Large intestine (tissue), 3 donors: ENCODE measurements at regions not wholly inside any gene's neighbourhood (a gene's known extent, or its start where the extent isn't known, plus 50 kb on each side); places are given as distances from the start of the nearest gene placed in this dataset.
A peak's percentile ranks its signal among the peaks of the same experiment; 100 is the strongest.
"Not testable (repeated sequence)": the region's sequence is repeated elsewhere in the genome, so short reads cannot be mapped to it uniquely, and the experiment has no call there.

ENCODE experiments used
- DNase-seq, 2 donors: peaks; one replicate each; pipeline versions ENCODE4 v3.0.0 to v3.0.0-alpha.2; 2013
- H3K27ac ChIP-seq: one replicate; pipeline ENCODE4 v1.5.1; 2013; ENCODE audit warnings: low read length
- H3K27me3 ChIP-seq: 2 replicates; pipeline ENCODE4 v1.6.1; 2013; ENCODE audit warnings: low read length; ENCODE audit not compliant: control insufficient read depth, insufficient read depth
- H3K36me3 ChIP-seq: 2 replicates; pipeline ENCODE4 v1.6.1; 2013; ENCODE audit warnings: low read length; ENCODE audit not compliant: control insufficient read depth, insufficient read depth
- H3K4me1 ChIP-seq: one replicate; pipeline ENCODE4 v1.6.1; 2013; ENCODE audit warnings: low read length; ENCODE audit not compliant: control insufficient read depth, insufficient read depth
- H3K4me3 ChIP-seq: one replicate; pipeline ENCODE4 v1.5.1; 2013; ENCODE audit warnings: low read length
- H3K9me3 ChIP-seq: one replicate; pipeline ENCODE4 v1.6.1; 2013; ENCODE audit warnings: mild to moderate bottlenecking, low read depth, low read length, moderate library complexity; ENCODE audit not compliant: control insufficient read depth
- WGBS: methylation state at CpG from one replicate; pipeline ENCODE4 v1.1.5; 2013; ENCODE audit warnings: low lambda C conversion rate; ENCODE audit not compliant: insufficient coverage; 5-methylcytosine and 5-hydroxymethylcytosine counted together

- no peak overlapping the region for H3K27ac ChIP-seq
- H3K36me3 ChIP-seq: no peaks in the 10 kb centered on the region
- H3K4me1 ChIP-seq: no peaks in the 10 kb centered on the region
- DNase-seq: no peak
- no CpG with 5 or more reads among the region's 5 CpGs for WGBS
- H3K27me3 ChIP-seq: no peaks in the 10 kb centered on the region
- no peak overlapping the region for H3K4me3 ChIP-seq
- no peaks in the 10 kb centered on the region for H3K9me3 ChIP-seq
These were observed 212.3 kb upstream of the NECTIN3 start for GRCh38 chr3:110859336-110859735.

DNA sequence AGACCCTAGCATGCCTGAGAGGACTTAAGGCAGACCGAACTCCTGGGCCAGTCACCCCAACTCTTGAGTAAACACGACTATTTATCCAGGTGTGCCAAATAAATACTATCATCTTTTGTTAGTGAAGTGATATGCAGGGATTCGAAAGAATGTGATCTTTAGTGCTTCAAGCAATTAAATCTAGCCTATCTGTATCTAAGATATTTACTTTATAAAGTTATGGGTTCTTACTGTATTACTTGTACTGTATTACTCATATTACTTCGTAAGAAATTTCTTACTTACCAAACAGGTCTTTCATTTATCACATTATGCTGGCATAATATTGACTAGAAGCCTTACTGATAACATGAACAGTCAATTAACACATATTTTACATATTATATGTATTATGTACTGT, 211.6 kb upstream of the NECTIN3 start:
- no peak overlapping the region for H3K27ac ChIP-seq
- H3K9me3 ChIP-seq: no peaks in the 10 kb centered on the region
- no peaks in the 10 kb centered on the region for H3K27me3 ChIP-seq
- no peak overlapping the region for H3K4me3 ChIP-seq
- DNase-seq: no peak
- H3K4me1 ChIP-seq: no peaks in the 10 kb centered on the region
- H3K36me3 ChIP-seq: no peaks in the 10 kb centered on the region
- 33% methylated on average over 1 of the region's 4 CpGs for WGBS

GRCh38 chr3:110865934-110866333, 205.7 kb upstream of the NECTIN3 start:
- Histone ChIP-seq H3K9me3 (no peaks in the 10 kb centered on the region), H3K27me3 (no peaks in the 10 kb centered on the region), H3K4me1 (no peaks in the 10 kb centered on the region), H3K27ac (no peak overlapping the region), H3K36me3 (no peaks in the 10 kb centered on the region), H3K4me3 (no peak overlapping the region)
- WGBS: 89% methylated on average over 1 of the region's 4 CpGs
- no peak for DNase-seq

DNA sequence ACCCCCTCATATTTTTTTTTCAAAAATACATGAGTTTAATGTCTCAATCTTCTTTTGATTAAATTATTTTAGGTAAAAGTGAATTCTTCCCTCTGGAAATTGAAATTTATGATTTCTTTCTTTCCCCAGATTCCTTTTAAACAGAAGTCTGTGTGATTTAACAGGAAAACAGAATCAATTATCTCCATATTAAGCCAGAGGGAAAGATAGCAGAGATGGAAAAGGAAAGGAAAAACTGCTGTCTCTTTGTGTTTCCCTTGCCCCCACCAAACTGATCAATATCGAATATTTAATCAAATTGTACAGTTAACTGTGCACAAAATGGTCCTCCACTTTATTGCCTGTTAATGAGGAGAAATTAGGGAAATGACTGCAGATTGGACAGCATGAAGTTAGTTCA, 203.5 kb upstream of the NECTIN3 start:
- Histone ChIP-seq H3K36me3 (no peaks in the 10 kb centered on the region), H3K4me3 (no peak overlapping the region), H3K9me3 (no peaks in the 10 kb centered on the region), H3K4me1 (no peaks in the 10 kb centered on the region), H3K27ac (no peak overlapping the region), H3K27me3 (no peaks in the 10 kb centered on the region)
- no CpG with 5 or more reads among the region's 1 CpG for WGBS
- DNase-seq: no peak

DNA sequence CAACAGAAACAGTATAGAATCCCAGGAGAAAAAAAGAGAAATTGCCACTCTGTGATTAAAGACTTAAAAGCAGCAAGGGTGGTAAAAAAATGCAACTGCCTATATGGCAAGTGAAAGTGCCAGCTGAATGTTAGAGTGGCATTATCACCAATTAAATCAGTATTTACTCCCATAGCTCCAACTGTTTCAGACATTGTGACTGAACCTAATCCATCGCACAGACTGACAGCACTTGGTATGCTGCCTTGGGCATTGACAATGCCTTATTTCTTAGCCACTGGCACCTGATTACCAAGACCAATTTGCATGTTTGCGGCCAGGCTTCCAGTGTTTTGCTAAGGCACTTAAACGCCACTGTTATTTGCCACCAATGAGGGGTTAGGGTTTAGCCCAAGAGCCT, 201.9 kb upstream of the NECTIN3 start:
- H3K4me1 ChIP-seq: no peaks in the 10 kb centered on the region
- no peak overlapping the region for H3K27ac ChIP-seq
- no peak overlapping the region for H3K4me3 ChIP-seq
- no peaks in the 10 kb centered on the region for H3K27me3 ChIP-seq
- H3K36me3 ChIP-seq: no peaks in the 10 kb centered on the region
- DNase-seq: no peak
- no CpG with 5 or more reads among the region's 3 CpGs for WGBS
- peaks cover 4% of the 10 kb centered on the region for H3K9me3 ChIP-seq

DNA sequence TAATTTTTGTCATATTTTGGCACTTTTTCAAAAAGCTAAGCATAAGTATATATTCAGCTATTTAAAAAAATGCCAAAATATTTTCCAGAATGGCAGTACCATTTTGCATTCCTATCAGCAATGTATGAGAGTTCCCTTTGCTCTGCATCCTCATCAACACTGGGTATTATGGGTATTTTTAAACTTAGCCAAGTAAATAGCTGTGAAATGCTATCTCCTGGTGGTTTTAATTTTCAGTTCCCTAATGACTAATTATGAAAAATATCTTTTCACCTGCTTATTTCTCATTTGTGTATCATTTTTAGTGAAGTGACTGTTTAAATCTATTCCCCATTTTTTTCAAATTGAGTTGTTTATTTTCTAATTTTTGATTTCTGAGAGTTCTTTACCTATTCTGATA, 199.7 kb upstream of the NECTIN3 start:
- H3K9me3 ChIP-seq: peaks cover 4% of the 10 kb centered on the region

GRCh38 chr3:110878692-110879091, 192.9 kb upstream of the NECTIN3 start:
- no peaks in the 10 kb centered on the region for H3K4me1 ChIP-seq
- H3K9me3 ChIP-seq: peaks cover 4% of the 10 kb centered on the region

More for the DNA sequence above, 199.7 kb upstream of the NECTIN3 start:
- no peaks in the 10 kb centered on the region for H3K27me3 ChIP-seq
- no peak overlapping the region for H3K4me3 ChIP-seq
- no peak for DNase-seq
- no peak overlapping the region for H3K27ac ChIP-seq
- no peaks in the 10 kb centered on the region for H3K36me3 ChIP-seq
- H3K4me1 ChIP-seq: no peaks in the 10 kb centered on the region

DNA sequence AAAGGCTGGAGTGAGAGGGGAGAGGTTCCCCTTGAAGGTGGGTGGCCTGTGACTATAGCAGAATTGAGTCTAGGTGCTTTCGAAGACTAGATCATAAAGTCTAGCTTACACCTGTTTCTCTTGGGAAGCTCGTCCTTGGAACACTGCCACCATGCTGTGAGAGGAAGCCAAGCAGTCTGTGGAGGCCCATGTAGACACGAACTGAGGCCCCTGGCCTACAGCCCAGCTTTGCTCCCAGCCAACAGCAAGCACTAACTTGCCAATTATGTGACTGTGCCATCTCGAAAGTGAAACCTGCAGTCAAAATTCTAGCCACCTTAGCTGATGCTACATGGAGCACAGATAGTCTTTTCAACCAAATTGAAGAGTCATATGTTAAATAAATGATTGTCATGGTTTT, 190.5 kb upstream of the NECTIN3 start:
- no peaks in the 10 kb centered on the region for H3K36me3 ChIP-seq
- H3K27me3 ChIP-seq: no peaks in the 10 kb centered on the region
- 100% methylated on average over 1 of the region's 4 CpGs for WGBS
- H3K4me3 ChIP-seq: no peak overlapping the region
- no peaks in the 10 kb centered on the region for H3K9me3 ChIP-seq
- DNase-seq: peak; percentile 4 to 8
- H3K4me1 ChIP-seq: no peaks in the 10 kb centered on the region
- H3K27ac ChIP-seq: no peak overlapping the region

More at GRCh38 chr3:110878692-110879091, 192.9 kb upstream of the NECTIN3 start:
- Histone ChIP-seq H3K27ac (no peak overlapping the region), H3K36me3 (no peaks in the 10 kb centered on the region), H3K4me3 (no peak overlapping the region), H3K27me3 (no peaks in the 10 kb centered on the region)
- no CpG with 5 or more reads among the region's 3 CpGs for WGBS
- DNase-seq: no peak

DNA sequence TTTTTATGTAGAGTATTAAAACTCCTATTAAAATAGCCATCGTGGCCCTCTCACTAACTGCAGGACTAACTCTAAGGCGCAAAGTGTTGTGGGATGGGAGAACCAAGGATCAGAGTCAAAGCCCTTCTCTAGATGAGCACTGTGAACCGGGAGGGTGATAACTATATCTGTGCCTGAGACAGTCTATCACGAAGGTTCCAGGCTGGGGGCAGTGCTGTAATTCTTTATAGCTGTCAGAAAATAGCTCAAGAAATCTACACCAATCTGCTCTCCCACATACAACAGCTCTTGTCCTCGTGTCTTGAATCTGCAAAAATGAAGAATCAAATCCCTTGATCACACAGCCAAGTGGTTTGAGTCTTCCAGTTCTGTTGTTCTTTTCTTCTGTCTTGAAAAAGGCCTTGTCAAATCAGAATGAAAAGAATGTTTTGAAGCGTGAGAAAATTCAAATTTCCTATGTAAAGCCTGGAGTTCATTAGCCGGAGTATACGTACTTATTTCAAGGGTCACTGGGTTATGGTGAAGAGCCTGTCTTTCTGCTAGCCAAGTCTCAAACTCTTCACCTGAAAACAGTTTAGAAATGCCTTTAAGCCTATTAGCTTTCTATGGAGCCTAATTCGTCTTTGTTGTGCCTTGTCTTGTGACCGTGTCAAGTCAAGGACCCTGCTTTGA, 185.3 kb upstream of the NECTIN3 start:
- H3K4me1 ChIP-seq: no peaks in the 10 kb centered on the region
- H3K4me3 ChIP-seq: no peak overlapping the region
- H3K36me3 ChIP-seq: no peaks in the 10 kb centered on the region
- DNase-seq: no peak
- H3K27ac ChIP-seq: no peak overlapping the region
- WGBS: 83% methylated on average over 1 of the region's 10 CpGs
- no peaks in the 10 kb centered on the region for H3K27me3 ChIP-seq
- no peaks in the 10 kb centered on the region for H3K9me3 ChIP-seq

- H3K4me1 ChIP-seq: no peaks in the 10 kb centered on the region
- no peak for DNase-seq
- WGBS: no CpG with 5 or more reads among the region's 1 CpG
- H3K4me3 ChIP-seq: no peak overlapping the region
- H3K36me3 ChIP-seq: no peaks in the 10 kb centered on the region
- no peaks in the 10 kb centered on the region for H3K9me3 ChIP-seq
- no peak overlapping the region for H3K27ac ChIP-seq
- H3K27me3 ChIP-seq: no peaks in the 10 kb centered on the region
These were observed 184.4 kb upstream of the NECTIN3 start for GRCh38 chr3:110887176-110887575.

DNA sequence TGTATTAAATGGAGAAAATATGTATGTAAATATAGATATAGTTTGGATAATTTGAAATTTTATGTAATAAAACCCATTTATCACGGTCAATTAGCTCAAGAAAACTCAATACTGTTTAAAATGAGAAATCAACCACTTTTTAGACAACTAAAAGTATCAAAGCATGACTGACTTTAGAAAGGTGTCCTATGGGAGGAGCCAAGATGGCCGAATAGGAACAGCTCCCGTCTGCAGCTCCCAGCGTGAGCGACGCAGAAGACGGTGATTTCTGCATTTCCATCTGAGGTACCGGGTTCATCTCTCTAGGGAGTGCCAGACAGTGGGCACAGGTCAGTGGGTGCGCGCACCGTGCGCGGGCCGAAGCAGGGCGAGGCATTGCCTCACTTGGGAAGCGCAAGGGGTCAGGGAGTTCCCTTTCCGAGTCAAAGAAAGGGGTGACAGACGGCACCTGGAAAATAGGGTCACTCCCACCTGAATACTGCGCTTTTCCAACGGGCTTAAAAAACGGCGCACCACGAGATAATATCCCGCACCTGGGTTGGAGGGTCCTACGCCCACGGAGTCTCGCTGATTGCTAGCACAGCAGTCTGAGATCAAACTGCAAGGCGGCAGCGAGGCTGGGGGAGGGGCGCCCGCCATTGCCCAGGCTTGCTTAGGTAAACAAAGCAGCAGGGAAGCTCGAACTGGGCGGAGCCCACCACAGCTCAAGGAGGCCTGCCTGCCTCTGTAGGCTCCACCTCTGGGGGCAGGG, 182.8 kb upstream of the NECTIN3 start:
- H3K27ac ChIP-seq, H3K27me3 ChIP-seq, H3K36me3 ChIP-seq, H3K4me3 ChIP-seq, H3K9me3 ChIP-seq, DNase-seq, H3K4me1 ChIP-seq: not testable (repeated sequence)
- 100% methylated on average over 1 of the region's 33 CpGs for WGBS
